ENCODE measurements at regions not wholly inside any gene's neighbourhood (a gene's known extent, or its start where the extent isn't known, plus 50 kb on each side); places are given as distances from the start of the nearest gene placed in this dataset.

- H3K4me3 Mint-ChIP-seq (ENCODE audit: low read depth, unreplicated experiment), result no peak overlapping the region
- CTCF ChIA-PET, result no interaction called here
- TF ChIP-seq, protein P1, sequence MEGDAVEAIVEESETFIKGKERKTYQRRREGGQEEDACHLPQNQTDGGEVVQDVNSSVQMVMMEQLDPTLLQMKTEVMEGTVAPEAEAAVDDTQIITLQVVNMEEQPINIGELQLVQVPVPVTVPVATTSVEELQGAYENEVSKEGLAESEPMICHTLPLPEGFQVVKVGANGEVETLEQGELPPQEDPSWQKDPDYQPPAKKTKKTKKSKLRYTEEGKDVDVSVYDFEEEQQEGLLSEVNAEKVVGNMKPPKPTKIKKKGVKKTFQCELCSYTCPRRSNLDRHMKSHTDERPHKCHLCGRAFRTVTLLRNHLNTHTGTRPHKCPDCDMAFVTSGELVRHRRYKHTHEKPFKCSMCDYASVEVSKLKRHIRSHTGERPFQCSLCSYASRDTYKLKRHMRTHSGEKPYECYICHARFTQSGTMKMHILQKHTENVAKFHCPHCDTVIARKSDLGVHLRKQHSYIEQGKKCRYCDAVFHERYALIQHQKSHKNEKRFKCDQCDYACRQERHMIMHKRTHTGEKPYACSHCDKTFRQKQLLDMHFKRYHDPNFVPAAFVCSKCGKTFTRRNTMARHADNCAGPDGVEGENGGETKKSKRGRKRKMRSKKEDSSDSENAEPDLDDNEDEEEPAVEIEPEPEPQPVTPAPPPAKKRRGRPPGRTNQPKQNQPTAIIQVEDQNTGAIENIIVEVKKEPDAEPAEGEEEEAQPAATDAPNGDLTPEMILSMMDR (IDR thresholded peaks at IDR 0.05; ENCODE audit: unreplicated experiment), result no peak
- H3K27ac Mint-ChIP-seq (ENCODE audit: unreplicated experiment), result no peak overlapping the region
- H3K36me3 Mint-ChIP-seq (ENCODE audit: insufficient read depth, unreplicated experiment), result no peaks in the 10 kb centered on the region
- H3K9me3 Mint-ChIP-seq (ENCODE audit: low read depth, unreplicated experiment), result peaks cover 2% of the 10 kb centered on the region
- intact Hi-C loops (cut with micrococcal nuclease; ENCODE audit: unreplicated experiment), result no loop called here
- no peaks in the 10 kb centered on the region for H3K4me1 Mint-ChIP-seq (ENCODE audit: low read depth, unreplicated experiment)
- no TSS peak for BruUV-seq (replicated peaks)
- DNase-seq, result no peak
- H3K27me3 Mint-ChIP-seq (ENCODE audit: unreplicated experiment), result no peaks in the 10 kb centered on the region
Observed at GRCh38 chr6:151757506-151757955, 50.0 kb upstream of the ESR1 start.

Measured in Calu3 (cell line).